Lower leg skin (tissue), 4 donors: ENCODE measurements at regions not wholly inside any gene's neighbourhood (a gene's known extent, or its start where the extent isn't known, plus 50 kb on each side); places are given as distances from the start of the nearest gene placed in this dataset.
A peak's percentile ranks its signal among the peaks of the same experiment; 100 is the strongest.
"Not testable (repeated sequence)": the region's sequence is repeated elsewhere in the genome, so short reads cannot be mapped to it uniquely, and the experiment has no call there.

Source experiments
- DNase-seq, 2 donors: peaks; one replicate each; pipeline ENCODE4 v3.0.0-alpha.2; 2019; ENCODE audit warnings: low spot score in 2 of 2
- H3K4me3 ChIP-seq: fragments of 200-600 bp; sonication (generic); 2 replicates; pipeline ENCODE4 v1.5.1; 2017; ENCODE audit warnings: mild to moderate bottlenecking, low read depth; ENCODE audit not compliant: poor library complexity, severe bottlenecking
- CTCF ChIP-seq, 3 donors: fragments of 450-650 bp; IDR thresholded peaks; one replicate each; pipeline ENCODE4 v1.5.1; 2016; ENCODE audit warnings: antibody characterized with exemption in 3 of 3, mild to moderate bottlenecking in 3 of 3, moderate library complexity in 2 of 3
- POLR2A ChIP-seq, 2 donors: fragments of 450-650 bp; IDR thresholded peaks; one replicate each; pipeline ENCODE4 v1.6.1; 2016 to 2017; ENCODE audit warnings: antibody characterized with exemption in 2 of 2, mild to moderate bottlenecking in 1 of 2, moderate library complexity in 1 of 2
- WGBS, 2 donors: methylation state at CpG; one replicate each; pipeline ENCODE4 v1.1.5; 2018; 5-methylcytosine and 5-hydroxymethylcytosine counted together
- intact Hi-C: fragments of 100-400 bp; cut with DNase I; formaldehyde crosslinking; loops from one replicate; pipeline ENCODE4 v1.15.0; 2023; ENCODE audit warnings: low total_unique reads

GRCh38 chr13:112267660-112268059 lies 108.5 kb upstream of the SPACA7 start:
- no peak for DNase-seq
- 80 to 81% methylated on average over 3 of the region's 3 CpGs for WGBS, 2 donors
- no peak for TF ChIP-seq POLR2A (IDR thresholded peaks at IDR 0.05)
- TF ChIP-seq CTCF (IDR thresholded peaks at IDR 0.05), result no peak
- H3K4me3 ChIP-seq, result no peak overlapping the region
- intact Hi-C loops, result no loop called here

- TF ChIP-seq CTCF (IDR thresholded peaks at IDR 0.05) (no peak), POLR2A (IDR thresholded peaks at IDR 0.05) (no peak)
- intact Hi-C loops, result no loop called here
- no peak overlapping the region for H3K4me3 ChIP-seq
- 55 to 69% methylated on average over 2 of the region's 2 CpGs for WGBS, 2 donors
- no peak for DNase-seq
Measured at GRCh38 chr13:112270951-112271350, 105.2 kb upstream of the SPACA7 start.

- H3K4me3 ChIP-seq, DNase-seq, intact Hi-C loops: not testable (repeated sequence)
Measured at GRCh38 chr13:112286733-112287132, 89.4 kb upstream of the SPACA7 start.

- TF ChIP-seq POLR2A (IDR thresholded peaks at IDR 0.05) (no peak), CTCF (IDR thresholded peaks at IDR 0.05) (no peak)
- no peak overlapping the region for H3K4me3 ChIP-seq
- WGBS, 2 donors, result 92 to 94% methylated on average over 7 of the region's 7 CpGs
- DNase-seq, result no peak
- intact Hi-C loops, result no loop called here
Measured at GRCh38 chr13:112320303-112320702, 55.9 kb upstream of the SPACA7 start.

GRCh38 chr13:112322557-112322956 lies 53.6 kb upstream of the SPACA7 start:
- 87 to 89% methylated on average over 12 of the region's 12 CpGs for WGBS, 2 donors
- intact Hi-C loops, result no loop called here

GRCh38 chr13:112324116-112324515 lies 52.0 kb upstream of the SPACA7 start:
- 41 to 63% methylated on average over 16 of the region's 16 CpGs for WGBS, 2 donors
- TF ChIP-seq CTCF (IDR thresholded peaks at IDR 0.05) (no peak), POLR2A (IDR thresholded peaks at IDR 0.05) (no peak)
- DNase-seq, result peak in 1 of 2 donors; percentile 71
- intact Hi-C loops, result no loop called here
- H3K4me3 ChIP-seq, result no peak overlapping the region

More at GRCh38 chr13:112322557-112322956, 53.6 kb upstream of the SPACA7 start:
- no peak overlapping the region for H3K4me3 ChIP-seq
- DNase-seq, result no peak
- TF ChIP-seq CTCF (IDR thresholded peaks at IDR 0.05) (no peak), POLR2A (IDR thresholded peaks at IDR 0.05) (no peak)
